Islet of Langerhans (tissue), 1 donor: ENCODE measurements at regions not wholly inside any gene's neighbourhood (a gene's known extent, or its start where the extent isn't known, plus 50 kb on each side); places are given as distances from the start of the nearest gene placed in this dataset.
"Not testable (repeated sequence)": the region's sequence is repeated elsewhere in the genome, so short reads cannot be mapped to it uniquely, and the experiment has no call there.

Source experiments
- FAIRE-seq: peaks from one replicate; lab custom pipeline; 2011; peaks lifted over from hg19 to GRCh38; lab: Jason Lieb, UNC

DNA sequence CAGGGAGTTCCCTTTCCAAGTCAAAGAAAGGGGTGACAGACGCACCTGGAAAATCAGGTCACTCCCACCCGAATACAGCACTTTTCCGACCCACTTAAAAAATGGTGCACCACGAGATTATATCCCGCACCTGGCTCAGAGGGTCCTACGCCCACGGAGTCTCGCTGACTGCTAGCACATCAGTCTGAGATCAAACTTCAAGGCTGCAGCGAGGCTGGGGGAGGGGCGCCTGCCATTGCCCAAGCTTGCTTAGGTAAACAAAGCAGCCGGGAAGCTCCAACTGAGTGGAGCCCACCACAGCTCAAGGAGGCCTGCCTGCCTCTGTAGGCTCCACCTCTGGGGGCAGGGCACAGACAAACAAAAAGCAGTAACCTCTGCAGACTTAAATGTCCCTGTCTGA is 277.8 kb upstream of the ARHGAP42 start:
- FAIRE-seq, result not testable (repeated sequence)

DNA sequence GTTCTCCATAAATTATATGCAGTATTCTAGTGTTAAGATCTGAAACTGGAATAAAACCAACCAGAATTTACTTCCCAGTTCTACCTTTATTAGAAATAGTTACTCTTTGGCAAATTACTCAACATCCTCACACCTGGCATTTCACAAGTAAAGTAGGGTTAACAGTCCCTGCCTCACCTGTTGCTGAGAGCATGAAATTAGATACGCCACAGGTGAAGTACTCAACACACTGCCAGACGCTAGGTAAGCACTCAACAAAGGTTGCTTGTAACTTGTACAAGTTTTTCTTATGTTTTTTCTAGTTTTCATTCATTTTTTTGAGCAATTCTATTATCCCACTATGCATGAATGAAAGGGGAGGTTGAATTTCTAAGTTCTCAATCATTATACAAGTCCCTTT is 267.6 kb upstream of the ARHGAP42 start:
- FAIRE-seq, result no peak

DNA sequence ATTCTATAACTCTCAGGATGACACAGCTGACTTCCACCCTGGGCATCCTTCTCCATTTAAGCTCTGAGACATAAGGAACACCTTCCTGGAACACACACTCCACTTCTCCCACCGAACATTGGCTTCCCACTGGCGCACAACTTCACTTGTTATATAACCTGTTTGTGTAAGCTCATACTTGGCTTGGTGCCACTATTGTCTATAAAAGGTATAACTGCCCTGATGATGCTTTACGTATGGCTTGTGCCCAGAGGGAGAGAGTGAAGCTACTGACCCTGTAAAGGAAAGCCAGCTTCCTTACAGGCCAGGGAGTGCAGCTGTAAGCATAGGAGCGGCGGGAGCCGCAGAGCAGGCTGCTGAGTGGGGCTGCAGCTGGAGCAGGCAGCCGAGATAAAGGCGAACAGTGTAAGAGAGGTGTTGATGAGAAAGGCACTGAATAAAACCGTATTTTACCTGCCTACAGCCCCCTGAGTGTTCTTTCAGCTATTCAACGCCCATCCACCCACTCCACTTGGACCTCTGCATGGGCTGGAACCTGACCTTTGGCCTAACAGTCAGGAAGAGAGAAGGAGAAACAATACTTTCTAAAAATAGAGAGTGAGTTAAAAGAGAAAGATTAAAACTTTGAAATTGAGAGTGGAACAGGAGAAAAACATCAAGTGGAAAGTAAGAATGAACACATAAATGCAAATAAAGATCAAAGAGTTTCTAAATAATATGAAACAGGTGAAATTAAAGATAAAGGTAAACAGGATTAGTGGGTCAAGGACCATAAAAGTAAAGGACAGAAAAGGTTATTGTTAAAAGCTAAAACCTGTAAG is 252.1 kb upstream of the ARHGAP42 start:
- no peak for FAIRE-seq

DNA sequence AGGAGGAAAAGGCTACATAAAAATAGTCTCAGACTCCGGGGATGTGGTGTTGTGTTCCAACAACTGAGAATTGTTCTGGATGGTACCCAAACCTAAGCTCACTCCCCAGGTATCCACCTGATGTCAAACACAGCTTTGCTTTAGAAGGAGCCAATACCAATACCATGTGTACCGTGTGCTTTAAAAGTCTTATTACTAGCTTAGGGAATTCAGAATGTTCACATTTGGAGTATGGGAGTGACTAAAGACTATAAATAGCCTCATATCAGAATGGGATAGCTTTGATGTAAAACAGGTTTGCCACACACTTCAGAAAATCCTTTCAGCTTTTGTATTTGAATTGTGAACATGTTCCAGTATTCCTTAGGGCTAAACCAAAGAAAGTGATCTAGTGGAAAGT is 248.7 kb upstream of the ARHGAP42 start:
- FAIRE-seq, result no peak

DNA sequence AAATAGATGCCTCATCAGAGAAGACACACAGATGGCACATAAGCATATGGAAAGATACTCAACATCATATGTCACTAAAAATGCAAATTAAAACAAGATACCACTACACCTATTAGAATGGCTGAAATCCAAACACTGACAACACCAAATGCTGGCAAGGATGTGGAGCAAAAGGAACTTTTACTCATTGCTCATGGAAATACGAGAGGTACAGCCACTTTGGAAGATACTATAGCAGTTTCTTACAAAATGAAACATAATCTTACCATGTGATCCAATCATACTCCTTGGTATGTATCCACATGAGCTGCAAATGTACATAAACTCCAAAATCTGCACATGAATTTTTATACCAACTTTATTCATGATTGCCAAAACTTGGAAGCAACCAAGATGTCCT is 246.0 kb upstream of the ARHGAP42 start:
- FAIRE-seq, result no peak

DNA sequence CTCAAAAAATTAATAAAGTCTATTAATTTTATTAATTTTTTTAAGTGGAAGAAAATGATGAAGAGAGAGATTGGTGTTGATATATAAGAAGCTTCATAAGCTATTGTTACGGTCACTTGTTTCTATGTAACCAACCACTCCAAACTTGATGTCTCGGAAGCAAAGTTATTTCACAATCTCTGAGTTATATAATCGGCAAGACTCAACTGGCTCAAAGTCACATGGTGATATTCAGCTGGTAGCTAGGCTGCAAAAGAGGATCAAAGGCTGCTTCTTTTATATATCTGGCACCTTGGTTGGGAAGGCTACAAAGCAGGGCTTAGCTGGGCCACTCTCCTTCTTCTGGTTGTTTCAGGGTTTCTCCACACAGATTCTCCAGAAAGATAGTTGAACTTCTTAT is 245.1 kb upstream of the ARHGAP42 start:
- no peak for FAIRE-seq

DNA sequence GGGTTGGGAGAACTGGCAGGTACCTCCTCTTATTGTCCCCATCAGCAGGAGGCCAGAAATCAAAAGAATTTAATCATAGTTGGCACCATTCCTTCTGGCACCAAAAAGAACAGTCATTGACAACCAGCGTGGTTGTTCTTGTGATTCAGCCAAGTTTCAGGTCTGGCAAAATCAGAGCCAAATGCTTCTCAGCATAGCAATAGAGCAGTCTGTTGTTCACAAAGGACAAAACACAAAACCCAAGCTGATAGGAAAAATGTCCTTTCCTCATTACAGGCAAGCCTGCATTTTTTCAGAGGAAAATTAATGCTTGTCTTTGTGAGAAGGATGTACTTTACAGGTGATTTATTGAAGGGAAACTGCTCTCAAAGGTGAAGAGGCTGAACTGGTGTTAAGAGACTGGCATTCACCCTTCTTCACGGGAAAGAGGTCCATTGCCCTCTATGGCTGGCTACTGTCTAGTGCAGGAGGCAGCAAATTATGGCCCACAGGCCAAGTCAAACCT is 241.8 kb upstream of the ARHGAP42 start:
- no peak for FAIRE-seq

DNA sequence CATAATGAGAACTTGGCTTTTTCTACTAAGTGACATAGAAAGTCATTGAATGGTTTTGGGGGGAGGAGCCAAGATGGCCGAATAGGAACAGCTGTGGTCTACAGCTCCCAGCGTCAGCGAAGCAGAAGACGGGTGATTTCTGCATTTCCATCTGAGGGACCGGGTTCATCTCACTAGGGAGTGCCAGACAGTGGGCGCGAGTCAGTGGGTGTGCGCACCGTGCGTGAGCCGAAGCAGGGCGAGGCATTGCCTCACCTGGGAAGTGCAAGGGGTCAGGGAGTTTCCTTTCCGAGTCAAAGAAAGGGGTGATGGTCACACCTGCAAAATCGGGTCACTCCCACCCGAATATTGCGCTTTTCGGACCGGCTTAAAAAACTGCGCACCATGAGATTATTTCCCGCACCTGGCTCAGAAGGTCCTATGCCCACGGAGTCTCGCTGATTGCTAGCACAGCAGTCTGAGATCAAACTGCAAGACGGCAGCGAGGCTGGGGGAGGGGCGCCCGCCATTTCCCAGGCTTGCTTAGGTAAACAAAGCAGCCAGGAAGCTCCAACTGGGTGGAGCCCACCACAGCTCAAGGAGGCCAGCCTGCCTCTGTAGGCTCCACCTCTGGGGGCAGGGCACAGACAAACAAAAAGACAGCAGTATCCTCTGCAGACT is 235.2 kb upstream of the ARHGAP42 start:
- FAIRE-seq, result not testable (repeated sequence)

DNA sequence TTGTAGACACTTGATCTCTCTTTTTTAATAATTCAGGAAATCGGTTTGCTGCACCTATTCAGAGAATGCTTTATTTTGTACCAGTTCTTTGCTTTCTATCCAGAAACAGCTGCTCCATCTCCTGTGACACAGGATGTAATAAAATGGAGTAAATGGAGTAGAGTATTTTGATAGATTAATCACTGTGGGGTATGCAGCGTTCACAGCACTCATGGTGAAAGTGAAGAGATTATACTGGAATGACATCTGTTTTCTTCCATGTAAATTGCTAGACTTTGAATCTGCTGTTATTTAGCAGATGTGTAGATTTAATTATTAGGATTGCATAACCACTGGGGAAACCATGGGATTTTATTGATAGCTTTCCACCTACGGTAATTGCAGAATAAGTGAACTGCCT is 227.3 kb upstream of the ARHGAP42 start:
- no peak for FAIRE-seq

DNA sequence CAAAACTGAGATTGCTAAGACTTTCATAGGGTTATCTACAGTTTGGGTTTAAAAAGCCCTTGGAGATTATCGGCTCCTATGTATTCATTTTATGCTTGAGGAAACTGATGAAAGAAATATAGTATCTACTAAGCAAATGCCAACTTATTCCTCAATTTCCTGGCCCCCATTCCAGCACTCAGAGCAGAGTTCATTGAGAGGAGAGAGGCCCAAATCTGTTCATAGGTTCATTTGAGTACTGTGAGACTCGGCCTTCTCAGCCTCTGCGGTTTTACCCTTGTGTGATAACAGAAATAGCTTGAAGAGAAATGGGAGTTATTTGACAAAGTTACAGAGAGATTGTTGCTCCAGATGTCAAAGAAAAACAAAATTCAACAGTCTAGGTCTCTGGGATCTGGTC is 226.7 kb upstream of the ARHGAP42 start:
- FAIRE-seq, result no peak

DNA sequence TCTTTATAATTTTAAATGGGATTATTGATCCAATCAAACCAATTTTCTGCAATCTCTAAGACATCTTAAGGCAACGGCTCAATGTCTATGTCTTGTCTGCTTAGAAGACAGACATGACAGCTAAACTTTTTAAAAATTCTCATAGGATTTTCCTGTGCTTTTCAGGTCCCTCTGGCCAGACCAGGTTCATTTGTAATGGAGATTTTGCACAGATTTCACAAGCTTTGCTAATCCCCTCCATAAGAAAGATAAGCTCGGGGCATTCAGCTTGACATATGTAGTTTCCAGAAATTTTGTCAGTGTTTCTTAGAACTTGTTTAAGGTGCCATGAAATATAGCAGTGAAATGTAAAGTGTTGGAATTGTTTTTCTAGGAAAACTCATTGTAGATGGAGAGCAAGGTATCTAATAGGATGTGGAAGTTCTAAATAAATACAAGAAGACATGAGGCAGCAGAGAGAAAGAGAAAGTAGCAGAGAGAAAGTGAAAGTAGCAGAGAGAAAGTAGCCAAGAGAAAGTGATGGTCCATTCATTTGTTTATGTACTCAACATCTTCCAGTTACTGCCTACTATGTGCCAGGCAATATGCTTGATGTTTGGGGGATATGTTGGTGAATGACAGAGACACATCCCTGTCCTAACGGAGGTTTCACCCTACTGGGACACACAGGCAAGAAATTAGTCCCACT is 219.1 kb upstream of the ARHGAP42 start:
- no peak for FAIRE-seq

DNA sequence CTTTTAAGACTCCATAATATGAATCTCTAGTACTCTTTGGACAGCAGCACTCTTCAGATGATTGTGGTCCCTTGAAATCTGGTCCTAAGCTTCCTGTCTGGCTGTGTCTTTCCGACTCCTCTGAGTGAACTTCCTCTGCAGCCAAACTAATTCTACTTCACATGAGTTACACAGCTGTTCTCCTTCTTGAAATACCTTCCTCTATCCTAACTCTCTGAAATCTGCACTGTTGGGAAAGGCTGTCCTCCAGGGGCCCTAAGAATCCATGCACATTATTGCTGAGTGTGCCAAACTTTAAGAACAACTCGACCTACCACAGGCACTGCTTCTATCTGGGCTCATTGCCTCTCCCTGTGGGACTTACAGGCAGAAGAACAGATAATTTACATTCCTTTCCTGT is 217.3 kb upstream of the ARHGAP42 start:
- FAIRE-seq, result no peak

DNA sequence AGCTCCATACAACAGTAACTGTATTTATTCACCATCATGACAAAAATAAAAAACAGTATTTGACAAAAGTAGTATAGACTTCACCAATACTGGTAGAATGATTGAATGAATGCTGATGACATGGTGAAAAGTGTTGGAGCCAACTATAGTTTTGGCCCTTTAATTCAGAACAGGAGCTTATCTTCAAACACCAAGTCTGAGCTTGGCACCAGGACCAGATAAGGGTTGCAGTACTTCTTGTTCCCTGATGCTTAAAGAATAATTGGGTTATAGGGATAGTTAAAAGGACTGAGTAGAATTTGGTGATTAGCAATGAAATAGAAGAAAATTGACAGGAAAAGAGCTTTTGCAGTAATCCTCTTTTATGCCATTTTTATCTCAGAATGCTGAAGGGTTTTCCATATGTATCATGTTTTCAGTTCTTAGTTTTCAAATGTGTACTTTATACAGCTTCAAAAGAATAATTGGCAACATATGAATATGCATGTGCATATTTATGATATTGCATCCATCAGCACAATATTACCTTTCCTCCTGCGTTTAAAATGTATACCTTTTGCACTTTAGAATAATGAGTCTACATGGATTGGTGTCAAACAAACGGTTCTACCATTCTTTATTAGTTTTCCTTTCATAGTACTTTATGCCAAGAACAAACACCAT is 214.2 kb upstream of the ARHGAP42 start:
- no peak for FAIRE-seq

DNA sequence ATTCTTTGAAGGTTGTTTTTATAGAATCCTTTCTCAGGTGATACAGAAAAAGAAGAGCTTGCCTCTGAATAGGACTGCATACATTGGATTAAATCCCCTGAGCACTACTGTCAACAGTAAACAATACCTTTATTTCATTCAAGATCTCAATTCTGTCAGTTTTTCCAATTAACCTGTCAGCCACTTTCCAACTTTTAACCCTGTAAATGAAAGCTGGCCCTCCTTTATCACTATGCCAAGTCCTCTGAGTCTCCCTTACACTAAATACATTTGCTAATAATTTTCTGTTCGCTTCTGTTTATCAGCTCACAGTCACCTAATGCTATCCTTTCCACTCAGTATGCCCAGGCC is 213.7 kb upstream of the ARHGAP42 start:
- no peak for FAIRE-seq

DNA sequence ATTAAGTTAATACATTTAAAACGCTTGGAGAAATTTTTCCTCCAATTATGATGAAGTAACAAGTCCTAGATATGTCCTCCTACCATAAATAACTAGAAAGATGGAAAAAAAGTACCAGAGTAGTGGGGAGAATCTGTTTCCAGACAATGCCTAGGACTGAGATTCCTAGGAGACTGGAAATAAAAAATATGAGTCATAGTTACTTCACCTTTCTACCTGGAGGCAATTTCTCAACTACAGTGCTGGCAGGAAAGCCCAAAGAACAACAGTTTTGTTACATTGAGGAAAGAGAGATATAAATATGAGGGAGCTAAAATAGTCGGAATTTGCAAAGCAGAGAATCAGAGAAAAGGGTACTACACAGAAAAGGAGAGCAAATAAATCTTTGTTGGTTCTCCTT is 202.1 kb upstream of the ARHGAP42 start:
- FAIRE-seq, result no peak

DNA sequence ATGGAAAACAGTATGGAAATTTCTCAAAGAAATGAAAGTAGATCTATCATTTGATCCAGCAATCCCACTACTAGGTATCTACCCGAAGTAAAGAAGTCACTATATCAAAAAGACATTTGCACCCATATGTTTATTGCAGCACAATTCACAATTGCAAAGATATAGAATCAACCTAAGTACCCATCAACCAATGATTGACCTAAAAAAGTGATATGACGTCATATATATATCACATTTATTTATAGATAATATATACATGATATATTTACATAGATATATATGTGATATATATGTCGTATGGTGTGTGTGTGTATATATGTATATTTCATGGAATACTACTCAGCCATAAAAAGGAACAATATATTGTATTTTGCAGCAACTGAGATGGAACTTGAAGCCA is 188.3 kb upstream of the ARHGAP42 start:
- FAIRE-seq, result no peak

DNA sequence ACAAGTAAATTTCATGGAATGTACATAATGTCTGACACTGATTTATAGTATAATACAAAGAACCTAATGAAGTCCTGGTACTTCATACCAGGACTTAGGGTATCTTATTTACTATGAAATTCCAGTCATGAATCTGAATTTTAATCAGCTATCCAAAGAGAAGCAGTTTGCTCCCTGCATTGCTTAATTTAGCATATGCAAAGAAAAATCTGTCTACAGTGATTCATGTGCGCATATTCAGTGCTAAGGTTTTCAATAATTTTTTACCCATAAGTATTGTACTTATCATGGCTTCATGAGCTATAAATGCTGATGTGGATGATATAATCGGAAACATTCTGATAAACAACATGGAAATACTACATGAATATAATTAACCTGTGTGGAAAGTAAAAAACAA is 185.6 kb upstream of the ARHGAP42 start:
- no peak for FAIRE-seq

DNA sequence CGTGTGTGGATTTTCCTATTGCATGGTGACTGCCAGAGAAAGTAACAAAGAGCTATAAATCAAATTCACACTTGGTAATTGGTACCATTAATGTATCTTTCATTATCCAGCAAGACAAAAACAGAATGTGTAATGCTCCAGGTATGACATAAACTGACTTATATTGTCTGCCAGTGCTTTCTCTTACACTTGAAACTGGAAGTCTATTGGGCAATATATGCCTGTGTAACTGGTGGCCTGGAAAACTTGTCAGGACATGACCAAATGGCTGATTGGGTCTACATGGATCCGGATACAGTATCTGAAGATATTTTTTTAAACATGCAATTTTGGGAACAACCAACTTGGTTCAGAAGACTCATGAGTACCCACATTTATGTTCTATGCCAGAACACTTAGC is 174.6 kb upstream of the ARHGAP42 start:
- no peak for FAIRE-seq

DNA sequence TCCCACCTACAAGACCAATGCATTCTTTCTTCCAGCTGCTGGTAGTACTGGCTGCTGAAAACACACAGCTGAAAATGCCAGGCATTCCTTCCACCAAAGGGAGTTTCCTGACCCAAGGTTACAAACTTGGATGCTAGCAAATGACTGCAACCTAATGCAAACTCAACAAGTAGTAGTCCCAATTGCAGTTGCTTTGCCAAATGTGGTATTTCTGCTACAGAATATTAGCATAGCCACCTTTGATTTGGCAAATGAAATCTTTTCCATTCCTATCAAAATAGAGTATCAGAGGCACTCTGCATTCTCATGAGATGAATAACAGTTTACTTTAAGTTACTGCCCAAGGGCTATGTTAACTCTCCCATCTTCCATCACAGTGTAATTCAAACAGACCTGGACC is 172.0 kb upstream of the ARHGAP42 start:
- FAIRE-seq, result no peak

DNA sequence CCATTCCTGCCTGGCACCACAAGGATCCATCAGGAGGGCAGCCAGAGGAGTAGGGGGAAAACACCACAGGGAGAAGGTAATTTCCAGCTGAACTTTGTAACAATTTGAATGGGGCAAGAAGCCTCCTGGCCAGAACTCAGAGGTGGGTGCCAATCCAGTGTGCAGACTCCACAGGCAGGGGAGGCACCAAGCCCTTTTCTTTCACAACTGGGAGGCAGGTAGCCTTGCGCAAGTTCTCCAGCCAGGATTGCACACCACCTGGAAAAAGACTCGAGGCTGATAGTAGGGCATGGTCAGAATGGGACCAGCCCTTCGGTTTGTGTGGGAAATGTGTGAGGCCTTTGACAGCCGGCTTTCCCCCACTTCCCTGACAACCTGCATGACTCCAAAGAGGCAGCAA is 161.9 kb upstream of the ARHGAP42 start:
- no peak for FAIRE-seq

DNA sequence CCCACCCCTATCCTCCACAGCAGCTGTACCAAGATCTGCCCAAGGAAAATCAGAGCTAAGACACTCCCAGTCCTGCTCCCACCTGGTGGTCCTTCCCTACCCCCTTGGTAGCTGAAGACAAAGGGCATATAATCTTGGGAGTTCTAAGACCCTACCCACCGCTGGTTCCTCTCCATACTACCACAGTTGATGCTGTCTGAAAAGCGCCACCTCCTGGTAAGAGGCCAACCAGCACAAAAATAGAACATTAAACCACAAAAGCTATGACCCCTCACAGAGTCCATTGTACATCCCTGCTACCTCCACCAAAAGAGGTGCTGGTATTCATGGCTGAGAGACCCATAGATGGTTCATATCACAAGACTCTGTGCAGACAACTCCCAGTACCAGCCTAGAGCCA is 161.5 kb upstream of the ARHGAP42 start:
- no peak for FAIRE-seq

DNA sequence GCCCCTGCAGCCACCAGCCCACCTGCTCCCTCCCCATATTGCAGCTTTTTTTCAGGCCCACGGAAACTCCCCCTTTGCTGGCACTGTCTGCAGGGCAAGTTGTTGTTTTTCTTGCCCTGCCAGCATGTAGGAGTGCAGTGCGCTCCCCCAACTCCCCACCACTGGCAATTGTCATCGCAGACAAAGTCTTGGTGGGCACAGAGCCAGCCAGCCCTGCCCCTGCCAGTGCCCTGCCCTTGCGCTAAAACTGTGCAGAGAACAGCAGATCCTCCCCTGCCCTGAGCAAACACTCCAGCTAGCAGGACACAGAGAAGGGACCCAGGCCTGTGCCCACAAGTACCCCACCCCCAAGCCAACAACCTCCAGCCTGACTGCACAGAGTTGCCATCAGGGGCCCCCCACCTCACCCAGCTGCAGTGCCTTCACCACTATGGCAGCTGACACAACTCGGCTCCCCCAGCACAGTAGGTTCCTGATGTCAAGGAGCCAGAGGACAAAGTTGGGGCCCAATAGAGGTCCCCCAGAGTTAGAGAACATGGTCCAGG is 158.1 kb upstream of the ARHGAP42 start:
- FAIRE-seq, result no peak

DNA sequence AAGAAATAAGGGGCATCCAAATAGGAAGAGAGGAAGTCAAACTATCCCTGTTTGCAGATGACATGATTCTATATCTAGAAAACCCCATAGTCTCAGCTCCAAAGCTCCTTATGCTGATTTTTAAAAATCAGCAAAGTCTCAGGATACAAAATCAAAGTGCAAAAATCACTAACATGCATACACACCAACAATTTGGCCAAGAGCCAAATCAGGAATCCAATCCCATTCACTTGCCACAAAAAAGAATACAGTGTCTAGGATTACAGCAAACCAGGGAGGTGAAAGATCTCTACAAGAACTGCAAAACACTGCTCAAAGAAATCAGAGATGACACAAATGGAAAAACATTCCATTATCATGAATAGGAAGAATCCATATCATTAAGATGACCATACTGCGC is 155.8 kb upstream of the ARHGAP42 start:
- FAIRE-seq, result not testable (repeated sequence)
